H1 (cell line): ENCODE measurements at regions not wholly inside any gene's neighbourhood (a gene's known extent, or its start where the extent isn't known, plus 50 kb on each side); places are given as distances from the start of the nearest gene placed in this dataset.

Experiments used
- CTCF ChIA-PET: fragments of 300-600 bp; sonication (Branson Sonifier 250); formaldehyde crosslinking; loops from one replicate; lab custom pipeline; 2021; ENCODE audit not compliant: partially characterized antibody; lab: Charles Lee
- POLR2A ChIA-PET: fragments of 300-600 bp; sonication (Branson Sonifier 250); formaldehyde crosslinking; loops from one replicate; lab custom pipeline; 2021; ENCODE audit warnings: inconsistent platforms; ENCODE audit not compliant: partially characterized antibody; lab: Charles Lee
- DNase-seq, 2 experiments: peaks; one replicate each; pipeline versions ENCODE4 v3.0.0 to v3.0.0-alpha.2; 2010 to 2022; ENCODE audit warnings: low spot score in 2 of 2, low read depth in 1 of 2, mixed read lengths in 1 of 2
- FAIRE-seq: peaks from 2 replicates; lab custom pipeline; 2011; peaks lifted over from hg19 to GRCh38; lab: Jason Lieb, UNC
- H2AFZ ChIP-seq: 2 replicates; pipeline ENCODE4 v1.8.1; 2012; ENCODE audit warnings: low read length, inconsistent platforms
- H2AK5ac ChIP-seq: 2 replicates; pipeline ENCODE4 v1.6.1; 2013; ENCODE audit warnings: low read depth, low read length
- H2BK120ac ChIP-seq: replicated peaks from 2 replicates; pipeline ENCODE3; 2013; ENCODE audit warnings: low read depth, low read length, inconsistent platforms
- H2BK12ac ChIP-seq: 2 replicates; pipeline ENCODE4 v1.6.1; 2013; ENCODE audit warnings: low read depth, low read length
- H2BK15ac ChIP-seq: 2 replicates; pipeline ENCODE4 v1.6.1; 2013; ENCODE audit warnings: low read length
- H2BK20ac ChIP-seq: 2 replicates; pipeline ENCODE4 v1.6.1; 2013; ENCODE audit warnings: low read length
- H2BK5ac ChIP-seq: 2 replicates; pipeline ENCODE4 v1.6.1; 2013; ENCODE audit warnings: low read depth, low read length
- H3K14ac ChIP-seq: 2 replicates; pipeline ENCODE4 v1.6.1; 2013; ENCODE audit warnings: inconsistent platforms; ENCODE audit not compliant: insufficient read length
- H3K18ac ChIP-seq: 2 replicates; pipeline ENCODE4 v1.6.1; 2013; ENCODE audit warnings: low read length; ENCODE audit errors: extremely low read depth
- H3K23ac ChIP-seq: 2 replicates; pipeline ENCODE4 v1.6.1; 2013; ENCODE audit warnings: inconsistent platforms; ENCODE audit not compliant: insufficient read length
- H3K23me2 ChIP-seq: 2 replicates; pipeline ENCODE4 v1.6.1; 2013; ENCODE audit warnings: low read depth, low read length
- H3K27ac ChIP-seq: 2 replicates; pipeline ENCODE4 v1.6.1; 2011; ENCODE audit warnings: low read depth, low read length, inconsistent platforms
- H3K27me3 ChIP-seq, 4 experiments: replicated peaks in 1 of 4; 1 replicate in 1 of 4; 2 replicates in 3 of 4; pipeline versions ENCODE4 v1.6.1 to v1.8.1; 2011 to 2013; ENCODE audit warnings: low read length in 3 of 4, mild to moderate bottlenecking in 3 of 4, inconsistent platforms in 2 of 4, mixed read lengths in 2 of 4, moderate library complexity in 1 of 4; ENCODE audit not compliant: control insufficient read depth in 3 of 4, insufficient read depth in 3 of 4; ENCODE audit errors: extremely low read depth in 1 of 4
- H3K36me3 ChIP-seq, 4 experiments: 2 replicates each; pipeline versions ENCODE4 v1.6.1 to v1.8.1; 2011 to 2013; ENCODE audit warnings: mild to moderate bottlenecking in 4 of 4, low read length in 3 of 4, moderate library complexity in 2 of 4, control low read depth in 1 of 4, inconsistent platforms in 1 of 4; ENCODE audit not compliant: insufficient read depth in 4 of 4, control insufficient read depth in 2 of 4
- H3K4ac ChIP-seq: replicated peaks from 2 replicates; pipeline ENCODE3; 2013; ENCODE audit warnings: low read length, low read depth, mixed read lengths, inconsistent platforms; ENCODE audit not compliant: insufficient read length
- H3K4me1 ChIP-seq, 4 experiments: replicated peaks in 1 of 4; 1 replicate in 1 of 4; 2 replicates in 3 of 4; pipeline versions ENCODE4 v1.6.1 to v1.8.1; 2011 to 2013; ENCODE audit warnings: low read length in 3 of 4, inconsistent platforms in 2 of 4, mixed read lengths in 1 of 4; ENCODE audit not compliant: insufficient read depth in 4 of 4, control insufficient read depth in 3 of 4
- H3K4me2 ChIP-seq, 2 experiments: 2 replicates each; pipeline versions ENCODE4 v1.6.1 to v1.8.1; 2011 to 2013; ENCODE audit warnings: low read depth in 2 of 2, low read length in 2 of 2, control low read depth in 1 of 2, inconsistent platforms in 1 of 2, mild to moderate bottlenecking in 1 of 2; ENCODE audit not compliant: insufficient read depth in 1 of 2
- H3K4me3 ChIP-seq, 4 experiments: fragments of 200-600, 300-600 bp in 1 of 4; sonication (generic), shearing (Covaris generic), sonication (Bioruptor Twin) in 1 of 4; 2 replicates each; pipeline versions ENCODE4 v1.5.1 to v1.8.1; 2011 to 2016; ENCODE audit warnings: low read length in 4 of 4, low read depth in 3 of 4, control low read depth in 2 of 4, inconsistent platforms in 2 of 4, mild to moderate bottlenecking in 2 of 4, mixed read lengths in 1 of 4, moderate library complexity in 1 of 4; ENCODE audit not compliant: insufficient read depth in 2 of 4; ENCODE audit errors: extremely low read depth in 1 of 4
- H3K56ac ChIP-seq: replicated peaks from 2 replicates; pipeline ENCODE3; 2013; ENCODE audit warnings: low read depth, mild to moderate bottlenecking, mixed read lengths, low read length, inconsistent platforms; ENCODE audit not compliant: insufficient read length
- H3K79me1 ChIP-seq: 2 replicates; pipeline ENCODE4 v1.6.1; 2013; ENCODE audit warnings: low read depth, low read length, control low read depth
- H3K79me2 ChIP-seq, 2 experiments: 2 replicates each; pipeline versions ENCODE4 v1.6.1 to v1.8.1; 2012 to 2013; ENCODE audit warnings: low read length in 2 of 2, mild to moderate bottlenecking in 2 of 2, inconsistent platforms in 1 of 2; ENCODE audit not compliant: insufficient read depth in 2 of 2, control insufficient read depth in 1 of 2
- H3K9ac ChIP-seq, 4 experiments: replicated peaks in 1 of 4; 1 replicate in 1 of 4; 2 replicates in 3 of 4; pipeline versions ENCODE4 v1.6.1 to v1.8.1; 2011 to 2013; ENCODE audit warnings: low read depth in 3 of 4, low read length in 3 of 4, control low read depth in 2 of 4, mild to moderate bottlenecking in 2 of 4, moderate library complexity in 2 of 4, inconsistent platforms in 1 of 4; ENCODE audit errors: extremely low read depth in 1 of 4
- H3K9me3 ChIP-seq, 2 experiments: 2 replicates each; pipeline versions ENCODE4 v1.6.1 to v1.8.1; 2012 to 2013; ENCODE audit warnings: mild to moderate bottlenecking in 2 of 2, moderate library complexity in 2 of 2, control low read depth in 1 of 2, inconsistent platforms in 1 of 2, low read depth in 1 of 2, low read length in 1 of 2, mixed read lengths in 1 of 2; ENCODE audit not compliant: insufficient read depth in 2 of 2
- H4K20me1 ChIP-seq, 2 experiments: replicated peaks in 1 of 2; 2 replicates each; pipeline versions ENCODE3 to v1.8.1; 2011 to 2013; ENCODE audit warnings: inconsistent platforms in 2 of 2, low read length in 2 of 2, mild to moderate bottlenecking in 1 of 2; ENCODE audit not compliant: insufficient read depth in 2 of 2, control insufficient read depth in 1 of 2
- H4K5ac ChIP-seq: 2 replicates; pipeline ENCODE4 v1.6.1; 2013; ENCODE audit warnings: low read length, low read depth, mixed read lengths, inconsistent platforms; ENCODE audit not compliant: insufficient read length
- H4K8ac ChIP-seq: 2 replicates; pipeline ENCODE4 v1.8.0; 2013; ENCODE audit warnings: mild to moderate bottlenecking, moderate library complexity, low read length, inconsistent platforms; ENCODE audit not compliant: insufficient read depth; ENCODE audit errors: extremely low read depth
- H4K91ac ChIP-seq: replicated peaks from 2 replicates; pipeline ENCODE3; 2013; ENCODE audit warnings: low read length, mixed read lengths, inconsistent platforms; ENCODE audit not compliant: insufficient read length
- GTF2F1 ChIP-seq: IDR thresholded peaks from 2 replicates; pipeline ENCODE4 v1.6.1; 2012; ENCODE audit warnings: low read depth, low read length, improper control_type of control experiment, borderline replicate concordance
- RFX5 ChIP-seq: IDR thresholded peaks from 2 replicates; pipeline ENCODE4 v1.6.1; 2011; ENCODE audit warnings: low read depth, low read length, improper control_type of control experiment, borderline replicate concordance
- RNF2 ChIP-seq: fragments of 200-900, 300-1000 bp; sonication (generic); IDR thresholded peaks from 2 replicates; pipeline ENCODE4 v1.7.1; 2016; ENCODE audit warnings: borderline replicate concordance, low read depth, mild to moderate bottlenecking, antibody characterized with exemption, low read length; ENCODE audit not compliant: poor library complexity, severe bottlenecking; ENCODE audit errors: missing control alignments
- SIRT6 ChIP-seq: IDR thresholded peaks from one replicate; pipeline ENCODE4 v1.7.1; 2012; ENCODE audit warnings: low read length, inconsistent platforms
- ZNF274 ChIP-seq: IDR thresholded peaks from 2 replicates; pipeline ENCODE4 v1.7.0; 2012; ENCODE audit warnings: low read length, borderline replicate concordance; ENCODE audit errors: extremely low read depth
- WGBS, 2 experiments: shearing (Covaris generic) in 1 of 2; methylation state at CpG; one replicate each; pipeline versions ENCODE4 v1.1.6 to v1.1.7; 2013 to 2015; ENCODE audit warnings: low lambda C conversion rate in 2 of 2, mixed read lengths in 2 of 2, inconsistent platforms in 1 of 2, low coverage in 1 of 2, missing lambda C conversion rate in 1 of 2; ENCODE audit not compliant: insufficient replicate concordance in 2 of 2, insufficient coverage in 1 of 2, insufficient read length in 1 of 2; ENCODE audit errors: extremely low coverage in 1 of 2, missing lambda C conversion rate in 1 of 2; 5-methylcytosine and 5-hydroxymethylcytosine counted together

- Histone ChIP-seq H3K56ac (no peak overlapping the region), H2AK5ac (no peak overlapping the region), H3K9ac (no peak overlapping the region), H2BK120ac (no peak overlapping the region), H2BK5ac (no peak overlapping the region), H3K27me3 (no peaks in the 10 kb centered on the region), H4K5ac (no peak overlapping the region), H4K8ac (no peak overlapping the region), H3K4ac (no peak overlapping the region), H3K36me3 (no peaks in the 10 kb centered on the region), H3K79me2 (no peaks in the 10 kb centered on the region), H3K27ac (no peak overlapping the region), H3K4me1 (no peaks in the 10 kb centered on the region), H3K79me1 (no peaks in the 10 kb centered on the region), H3K23me2 (no peaks in the 10 kb centered on the region), H3K4me3 (no peak overlapping the region), H2BK20ac (no peak overlapping the region), H2BK15ac (no peak overlapping the region), H4K20me1 (no peaks in the 10 kb centered on the region), H3K14ac (no peak overlapping the region), H3K9me3 (no peaks in the 10 kb centered on the region), H2BK12ac (no peak overlapping the region), H2AFZ (no peak overlapping the region), H4K91ac (no peak overlapping the region), H3K23ac (no peak overlapping the region), H3K4me2 (no peak overlapping the region), H3K18ac (no peak overlapping the region)
- 87% methylated on average over 3 of the region's 3 CpGs; no CpG with 5 or more reads in 1 of the 2 experiments for WGBS, 2 experiments
- no peak for FAIRE-seq
- CTCF ChIA-PET, result no interaction called here
- TF ChIP-seq ZNF274 (no peak), RFX5 (no peak), RNF2 (no peak), SIRT6 (no peak), GTF2F1 (no peak)
- POLR2A ChIA-PET, result no interaction called here
- no peak for DNase-seq
These were observed 363.8 kb upstream of the PKN2 start for GRCh38 chr1:88320291-88320690.
